Astrocyte (in vitro differentiated cells and primary cell): ENCODE measurements at regions not wholly inside any gene's neighbourhood (a gene's known extent, or its start where the extent isn't known, plus 50 kb on each side); places are given as distances from the start of the nearest gene placed in this dataset.

ENCODE experiments used
- DNase-seq: peaks from one replicate; pipeline ENCODE4 v3.0.0-alpha.2; 2010; ENCODE audit warnings: low read depth
- FAIRE-seq: peaks from 2 replicates; lab custom pipeline; 2011; peaks lifted over from hg19 to GRCh38; lab: Jason Lieb, UNC
- H2AFZ ChIP-seq: 2 replicates; pipeline ENCODE4 v1.6.0; 2012; ENCODE audit warnings: low read depth, low read length, inconsistent platforms
- H3K27ac ChIP-seq: 2 replicates; pipeline ENCODE4 v1.5.1; 2011; ENCODE audit warnings: low read depth, low read length, inconsistent platforms
- H3K27me3 ChIP-seq: 2 replicates; pipeline ENCODE4 v1.6.0; 2011; ENCODE audit warnings: low read length, inconsistent platforms; ENCODE audit not compliant: insufficient read depth
- H3K36me3 ChIP-seq: 2 replicates; pipeline ENCODE4 v1.5.1; 2011; ENCODE audit warnings: low read length, inconsistent platforms; ENCODE audit not compliant: insufficient read depth
- H3K4me1 ChIP-seq: 2 replicates; pipeline ENCODE4 v1.5.1; 2011; ENCODE audit warnings: low read length, inconsistent platforms; ENCODE audit not compliant: insufficient read depth
- H3K4me2 ChIP-seq: 2 replicates; pipeline ENCODE4 v1.6.0; 2012; ENCODE audit warnings: low read length, inconsistent platforms
- H3K4me3 ChIP-seq: 2 replicates; pipeline ENCODE4 v1.5.1; 2011; ENCODE audit warnings: low read depth, mild to moderate bottlenecking, low read length, inconsistent platforms; ENCODE audit not compliant: insufficient read depth
- H3K79me2 ChIP-seq: 2 replicates; pipeline ENCODE4 v1.6.0; 2012; ENCODE audit warnings: mild to moderate bottlenecking, low read length, inconsistent platforms; ENCODE audit not compliant: insufficient read depth
- H3K9ac ChIP-seq: 2 replicates; pipeline ENCODE4 v1.6.0; 2012; ENCODE audit warnings: mild to moderate bottlenecking, low read length, inconsistent platforms
- H3K9me3 ChIP-seq: 2 replicates; pipeline ENCODE4 v1.5.1; 2012; ENCODE audit warnings: low read depth, mild to moderate bottlenecking, low read length, inconsistent platforms; ENCODE audit not compliant: insufficient read depth
- H4K20me1 ChIP-seq: 2 replicates; pipeline ENCODE4 v1.6.0; 2012; ENCODE audit warnings: low read length, inconsistent platforms; ENCODE audit not compliant: insufficient read depth
- H3K27ac Mint-ChIP-seq: one replicate; pipeline ENCODE4 v1.8.0; 2021; ENCODE audit warnings: mild to moderate bottlenecking, mixed read lengths; ENCODE audit not compliant: unreplicated experiment
- H3K27me3 Mint-ChIP-seq: one replicate; pipeline ENCODE4 v1.8.0; 2021; ENCODE audit warnings: low read depth, mixed read lengths; ENCODE audit not compliant: unreplicated experiment
- H3K36me3 Mint-ChIP-seq: one replicate; pipeline ENCODE4 v1.8.0; 2021; ENCODE audit warnings: low read depth, mixed read lengths; ENCODE audit not compliant: unreplicated experiment
- H3K4me1 Mint-ChIP-seq: one replicate; pipeline ENCODE4 v1.8.0; 2021; ENCODE audit warnings: low read depth, mixed read lengths; ENCODE audit not compliant: unreplicated experiment
- H3K4me3 Mint-ChIP-seq: one replicate; pipeline ENCODE4 v1.8.0; 2021; ENCODE audit warnings: mild to moderate bottlenecking, moderate library complexity, mixed read lengths; ENCODE audit not compliant: unreplicated experiment
- H3K9me3 Mint-ChIP-seq: one replicate; pipeline ENCODE4 v1.8.0; 2021; ENCODE audit warnings: mild to moderate bottlenecking, mixed read lengths; ENCODE audit not compliant: unreplicated experiment
- EZH2 ChIP-seq: IDR thresholded peaks from 2 replicates; pipeline ENCODE4 v1.6.1; 2012; ENCODE audit warnings: mild to moderate bottlenecking, low read length, inconsistent platforms; ENCODE audit not compliant: insufficient read depth
- TF ChIP-seq, protein P1 (sequence below): IDR thresholded peaks from 2 replicates; pipeline ENCODE4 v1.5.1; 2011; ENCODE audit warnings: low read depth, mild to moderate bottlenecking, inconsistent platforms, low read length, moderate library complexity; ENCODE audit not compliant: insufficient read depth

DNA sequence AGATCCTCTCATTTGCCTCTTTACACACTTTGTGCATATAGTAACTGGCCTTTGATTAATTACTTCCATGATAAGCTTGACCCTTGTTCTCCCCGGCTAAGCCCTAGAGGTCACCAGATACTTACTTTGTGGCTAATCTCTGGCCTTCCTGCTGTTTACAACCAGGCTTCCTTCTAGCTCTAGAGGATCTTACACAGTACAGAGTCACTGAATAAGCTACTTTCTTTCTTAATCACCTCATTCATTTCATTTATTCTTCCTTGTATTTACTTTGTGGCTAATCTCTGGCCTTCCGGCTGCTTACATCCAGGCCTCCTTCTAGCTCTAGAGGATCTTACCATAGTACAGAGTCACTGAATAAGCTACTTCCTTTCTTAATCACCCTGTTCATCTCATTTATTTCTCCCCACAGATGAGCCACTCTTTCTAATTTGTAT is 144.3 kb upstream of the C1orf21 start:
- no peaks in the 10 kb centered on the region for H3K9me3 ChIP-seq
- H3K36me3 ChIP-seq: no peaks in the 10 kb centered on the region
- Mint-ChIP-seq H3K4me1 (no peaks in the 10 kb centered on the region), H3K4me3 (no peak overlapping the region), H3K9me3 (peaks cover 4% of the 10 kb centered on the region), H3K36me3 (no peaks in the 10 kb centered on the region), H3K27me3 (no peaks in the 10 kb centered on the region), H3K27ac (no peak overlapping the region)
- FAIRE-seq (peak; percentile 92), DNase-seq (peak; percentile 62)
- H3K9ac ChIP-seq: no peak overlapping the region
- TF ChIP-seq, protein P1, sequence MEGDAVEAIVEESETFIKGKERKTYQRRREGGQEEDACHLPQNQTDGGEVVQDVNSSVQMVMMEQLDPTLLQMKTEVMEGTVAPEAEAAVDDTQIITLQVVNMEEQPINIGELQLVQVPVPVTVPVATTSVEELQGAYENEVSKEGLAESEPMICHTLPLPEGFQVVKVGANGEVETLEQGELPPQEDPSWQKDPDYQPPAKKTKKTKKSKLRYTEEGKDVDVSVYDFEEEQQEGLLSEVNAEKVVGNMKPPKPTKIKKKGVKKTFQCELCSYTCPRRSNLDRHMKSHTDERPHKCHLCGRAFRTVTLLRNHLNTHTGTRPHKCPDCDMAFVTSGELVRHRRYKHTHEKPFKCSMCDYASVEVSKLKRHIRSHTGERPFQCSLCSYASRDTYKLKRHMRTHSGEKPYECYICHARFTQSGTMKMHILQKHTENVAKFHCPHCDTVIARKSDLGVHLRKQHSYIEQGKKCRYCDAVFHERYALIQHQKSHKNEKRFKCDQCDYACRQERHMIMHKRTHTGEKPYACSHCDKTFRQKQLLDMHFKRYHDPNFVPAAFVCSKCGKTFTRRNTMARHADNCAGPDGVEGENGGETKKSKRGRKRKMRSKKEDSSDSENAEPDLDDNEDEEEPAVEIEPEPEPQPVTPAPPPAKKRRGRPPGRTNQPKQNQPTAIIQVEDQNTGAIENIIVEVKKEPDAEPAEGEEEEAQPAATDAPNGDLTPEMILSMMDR: no peak
- TF ChIP-seq EZH2: no peak
- peaks cover 6% of the 10 kb centered on the region for H3K4me1 ChIP-seq
- H3K4me2 ChIP-seq: no peak overlapping the region
- H2AFZ ChIP-seq: no peak overlapping the region
- no peaks in the 10 kb centered on the region for H4K20me1 ChIP-seq
- H3K27me3 ChIP-seq: peaks cover 2% of the 10 kb centered on the region
- no peak overlapping the region for H3K27ac ChIP-seq
- no peak overlapping the region for H3K4me3 ChIP-seq
- H3K79me2 ChIP-seq: no peaks in the 10 kb centered on the region

DNA sequence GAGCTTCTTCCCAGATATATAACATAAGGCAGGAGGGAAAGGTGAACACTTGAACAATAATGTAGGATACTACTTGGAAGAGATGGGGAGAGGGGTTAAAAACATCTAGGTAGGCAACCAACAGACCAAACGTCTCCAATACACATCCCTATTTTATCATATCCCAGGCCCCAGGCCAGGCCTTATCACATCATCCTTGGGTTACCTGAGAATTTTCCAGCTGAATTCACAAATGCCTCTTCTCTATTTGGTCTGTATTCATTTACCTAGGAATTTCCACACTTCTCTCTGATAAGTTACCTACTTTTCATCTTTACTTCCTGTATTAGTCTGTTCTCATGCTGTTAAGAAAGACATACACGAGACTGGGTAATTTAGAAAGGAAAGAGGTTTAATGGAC is 141.9 kb upstream of the C1orf21 start:
- Histone ChIP-seq H4K20me1 (no peaks in the 10 kb centered on the region), H3K4me2 (no peak overlapping the region), H3K9me3 (no peaks in the 10 kb centered on the region), H3K27me3 (peaks cover 2% of the 10 kb centered on the region), H3K27ac (no peak overlapping the region), H3K9ac (no peak overlapping the region), H3K4me3 (no peak overlapping the region), H3K4me1 (peaks cover 6% of the 10 kb centered on the region), H3K79me2 (no peaks in the 10 kb centered on the region), H2AFZ (no peak overlapping the region), H3K36me3 (no peaks in the 10 kb centered on the region)
- H3K4me1 Mint-ChIP-seq: no peaks in the 10 kb centered on the region
- TF ChIP-seq, protein P1: no peak
- TF ChIP-seq EZH2: no peak
- H3K9me3 Mint-ChIP-seq: peaks cover 4% of the 10 kb centered on the region
- H3K27me3 Mint-ChIP-seq: no peaks in the 10 kb centered on the region
- DNase-seq: no peak
- no peaks in the 10 kb centered on the region for H3K36me3 Mint-ChIP-seq
- no peak overlapping the region for H3K4me3 Mint-ChIP-seq
- no peak for FAIRE-seq
- no peak overlapping the region for H3K27ac Mint-ChIP-seq

DNA sequence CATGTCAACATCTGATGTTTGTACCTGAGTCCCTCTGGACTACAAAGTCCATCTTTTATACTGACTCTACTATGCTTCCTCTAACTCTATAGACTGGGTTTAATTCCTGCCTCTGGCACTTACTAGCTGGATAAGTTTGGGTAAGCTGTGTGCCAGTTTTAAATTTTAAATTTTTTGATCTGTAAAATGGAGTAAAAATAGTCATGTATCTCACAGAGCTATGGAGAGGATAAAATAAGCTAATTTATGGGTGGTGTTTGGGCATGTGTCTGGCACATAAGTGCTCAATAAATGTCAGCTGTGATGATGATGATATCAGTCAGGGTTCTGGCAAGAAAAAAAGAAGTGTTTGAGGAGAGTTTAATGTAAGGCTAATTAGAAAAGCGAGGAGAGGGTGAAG is 139.2 kb upstream of the C1orf21 start:
- no peak for FAIRE-seq
- Mint-ChIP-seq H3K27ac (no peak overlapping the region), H3K4me3 (no peak overlapping the region), H3K9me3 (peaks cover 3% of the 10 kb centered on the region), H3K36me3 (no peaks in the 10 kb centered on the region), H3K4me1 (no peaks in the 10 kb centered on the region), H3K27me3 (no peaks in the 10 kb centered on the region)
- H3K27me3 ChIP-seq: no peaks in the 10 kb centered on the region
- no peak for TF ChIP-seq EZH2
- H4K20me1 ChIP-seq: no peaks in the 10 kb centered on the region
- no peaks in the 10 kb centered on the region for H3K4me1 ChIP-seq
- no peaks in the 10 kb centered on the region for H3K36me3 ChIP-seq
- no peak overlapping the region for H3K4me2 ChIP-seq
- H3K4me3 ChIP-seq: no peak overlapping the region
- no peak for DNase-seq
- no peak overlapping the region for H3K27ac ChIP-seq
- no peak overlapping the region for H2AFZ ChIP-seq
- no peaks in the 10 kb centered on the region for H3K79me2 ChIP-seq
- H3K9ac ChIP-seq: no peak overlapping the region
- H3K9me3 ChIP-seq: no peaks in the 10 kb centered on the region
